GM21390 (cell line): ENCODE measurements at regions not wholly inside any gene's neighbourhood (a gene's known extent, or its start where the extent isn't known, plus 50 kb on each side); places are given as distances from the start of the nearest gene placed in this dataset.
A peak's percentile ranks its signal among the peaks of the same experiment; 100 is the strongest.

ENCODE experiments used
- ATAC-seq: cut with Tn5 transposase; IDR thresholded peaks from one replicate; pipeline ENCODE4 v1.9.1; 2021; ENCODE audit not compliant: unreplicated experiment

- peak; percentile 91 for ATAC-seq
Measured at GRCh38 chr13:23980160-23980551, 82.9 kb upstream of the C1QTNF9B start.

DNA sequence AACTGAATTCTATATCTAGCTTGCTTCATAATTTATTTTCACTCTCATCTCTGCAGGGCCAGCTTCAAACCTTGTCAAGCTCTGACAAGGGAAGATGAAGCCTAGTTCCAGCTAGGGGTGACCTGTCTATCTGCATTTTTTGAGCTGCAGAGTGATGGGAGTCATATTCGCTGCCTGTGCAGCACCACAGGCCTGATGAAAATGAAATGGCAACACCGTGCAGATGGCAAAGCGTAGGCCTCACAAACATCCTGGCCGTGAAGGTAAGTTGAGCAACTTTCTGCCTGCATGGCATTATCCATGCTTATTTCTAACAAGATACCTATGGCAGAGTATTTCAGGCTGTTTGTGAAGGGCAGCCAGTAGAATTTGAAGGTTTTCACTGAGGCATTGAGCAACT lies 86.4 kb upstream of the C1QTNF9B start:
- no peak for ATAC-seq

- ATAC-seq = no peak
Measured at GRCh38 chr13:23984546-23984945, 87.2 kb upstream of the C1QTNF9B start.

DNA sequence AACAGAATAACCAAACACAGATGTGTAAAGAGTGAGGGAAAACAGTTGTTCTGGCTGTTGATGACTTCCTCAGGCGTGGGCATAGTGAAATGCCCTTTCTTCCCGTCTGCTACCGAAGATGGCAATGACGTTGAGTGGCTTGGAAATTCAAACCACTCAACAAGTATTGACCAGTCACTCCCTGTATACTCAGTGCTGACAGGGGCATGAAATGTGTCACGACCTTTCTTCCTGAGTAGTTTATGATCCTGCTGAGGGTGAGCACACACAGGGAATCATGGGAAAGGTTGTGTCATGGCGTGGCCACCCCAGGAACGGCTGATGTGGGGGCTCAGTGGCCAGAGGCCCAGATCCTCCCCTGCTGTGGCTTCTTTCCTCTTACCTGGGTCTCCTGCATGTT lies 87.8 kb upstream of the C1QTNF9B start:
- ATAC-seq = no peak

GRCh38 chr13:23985839-23986238 lies 88.5 kb upstream of the C1QTNF9B start:
- ATAC-seq = no peak

- ATAC-seq = no peak
Measured at GRCh38 chr13:23986619-23987018, 89.3 kb upstream of the C1QTNF9B start.

- no peak for ATAC-seq
Measured at GRCh38 chr13:23987331-23987894, 90.1 kb upstream of the C1QTNF9B start.

- no peak for ATAC-seq
Measured at GRCh38 chr13:23988546-23989122, 91.3 kb upstream of the C1QTNF9B start.

DNA sequence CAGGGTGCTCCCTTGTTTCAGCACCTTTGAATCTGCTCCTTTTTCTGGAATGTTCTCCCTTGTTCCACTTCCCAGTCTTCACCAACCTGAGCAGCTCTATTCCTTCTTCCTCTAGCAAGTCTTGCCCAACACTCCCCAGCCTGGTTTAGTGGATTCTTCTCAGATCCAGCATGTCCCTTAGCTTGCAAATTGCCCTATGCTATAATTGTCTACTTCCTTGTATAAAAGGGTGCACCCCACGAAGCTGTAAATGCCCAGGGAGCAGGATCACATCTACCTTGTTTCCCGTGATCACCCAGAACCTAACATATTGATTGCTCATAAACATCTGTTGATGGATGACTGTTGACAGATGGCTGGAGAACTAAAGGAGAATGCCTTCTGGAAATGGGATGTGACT lies 93.2 kb upstream of the C1QTNF9B start:
- ATAC-seq = no peak

GRCh38 chr13:23991119-23991518 lies 93.8 kb upstream of the C1QTNF9B start:
- ATAC-seq = no peak

- no peak for ATAC-seq
Measured at GRCh38 chr13:23992781-23993679, 95.7 kb upstream of the C1QTNF9B start.

DNA sequence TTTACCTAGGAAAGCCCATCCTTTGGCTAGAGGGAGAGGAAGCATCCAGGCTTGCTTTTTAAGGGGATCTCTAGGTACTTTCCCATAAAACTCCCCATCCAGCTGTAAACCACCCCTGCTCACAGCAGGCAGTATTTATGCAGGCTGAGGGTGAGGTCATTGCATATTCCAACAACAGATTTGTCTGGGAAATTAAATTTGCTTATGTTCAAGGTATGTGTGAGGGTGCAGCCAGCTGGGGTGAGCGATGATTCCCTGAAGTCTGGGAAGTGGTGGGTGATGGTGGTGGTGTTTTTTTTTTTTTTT lies 96.3 kb upstream of the C1QTNF9B start:
- no peak for ATAC-seq

DNA sequence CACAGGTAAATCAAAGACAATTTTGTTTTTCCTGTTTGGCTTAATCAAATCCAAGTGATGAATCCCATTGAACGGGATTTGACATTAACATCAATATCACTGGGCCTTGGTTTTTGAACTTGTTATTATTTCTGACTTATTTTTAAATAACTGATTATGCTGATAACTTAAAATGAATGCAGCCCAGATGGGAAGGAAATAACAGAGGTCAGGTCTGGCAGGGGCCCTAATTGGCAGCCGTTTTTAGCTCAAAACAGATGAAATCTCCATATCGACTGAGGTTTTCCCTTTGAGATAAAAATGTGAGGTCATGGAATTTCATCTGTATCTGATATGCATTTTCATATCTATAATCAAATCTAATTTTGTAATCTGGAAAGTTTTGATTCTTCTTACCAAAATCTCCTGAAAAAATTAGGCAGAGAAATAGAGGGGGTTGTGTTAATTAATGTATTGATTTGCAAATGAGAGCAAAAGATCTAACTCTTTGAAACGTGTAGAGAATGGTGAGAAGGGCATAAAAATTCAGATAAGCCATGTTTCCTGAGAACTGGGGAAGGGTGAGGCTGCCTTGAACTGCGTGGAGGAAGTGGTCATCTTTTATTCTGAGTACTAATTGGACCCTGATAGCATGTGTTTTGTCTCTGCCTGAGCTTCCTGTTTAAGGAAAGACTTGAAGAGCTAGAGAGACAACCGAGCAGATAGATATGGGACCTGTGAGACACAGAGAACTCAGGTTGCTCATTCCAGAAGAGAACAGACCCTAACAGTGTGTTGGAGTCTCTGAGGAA lies 98.2 kb upstream of the C1QTNF9B start:
- ATAC-seq = no peak

DNA sequence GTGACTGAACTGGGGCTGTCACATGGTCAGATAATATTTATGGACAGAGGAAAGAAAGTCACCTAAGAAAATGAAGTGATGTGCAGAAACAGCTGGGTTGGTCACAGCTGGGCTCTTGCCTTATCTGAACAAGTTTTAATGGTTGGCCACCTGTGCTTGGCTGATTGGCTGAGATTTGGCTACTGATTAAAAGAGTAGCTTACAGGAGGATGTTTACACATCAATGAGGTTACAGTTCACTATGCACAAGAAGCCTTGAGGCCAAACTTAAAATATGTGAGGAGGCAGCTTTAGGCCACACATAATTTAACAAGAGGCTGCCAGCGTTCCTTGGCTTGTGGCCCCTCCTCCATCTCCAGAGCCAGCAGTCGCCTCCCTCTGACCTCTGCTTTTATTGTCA lies 99.2 kb upstream of the C1QTNF9B start:
- no peak for ATAC-seq

DNA sequence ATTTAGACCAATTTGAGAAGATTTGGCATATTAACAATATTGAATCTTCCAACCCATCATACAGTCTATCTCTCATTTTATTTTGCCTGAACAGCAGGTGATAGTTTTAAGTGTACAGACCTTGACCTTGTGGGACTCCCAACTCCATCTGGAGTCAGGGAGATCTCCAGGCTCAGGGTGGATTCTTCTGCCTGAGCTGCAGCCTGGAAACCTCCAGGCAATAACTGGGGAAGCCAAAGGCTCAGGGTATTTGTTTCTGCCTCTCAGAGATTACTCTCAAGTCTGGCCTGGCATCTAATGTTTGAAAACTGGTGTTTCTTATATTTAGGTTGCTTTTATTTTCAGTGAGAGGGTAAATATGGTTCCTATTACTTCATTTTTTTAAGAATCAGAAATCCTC lies 102.1 kb upstream of the C1QTNF9B start:
- ATAC-seq = no peak

GRCh38 chr13:24002206-24002815 lies 105.0 kb upstream of the C1QTNF9B start:
- ATAC-seq = no peak

GRCh38 chr13:24004142-24004899 lies 107.0 kb upstream of the C1QTNF9B start:
- ATAC-seq = no peak

GRCh38 chr13:24004971-24005370 lies 107.7 kb upstream of the C1QTNF9B start:
- ATAC-seq = no peak

GRCh38 chr13:24005755-24006281 lies 108.5 kb upstream of the C1QTNF9B start:
- ATAC-seq = peak; percentile 79

DNA sequence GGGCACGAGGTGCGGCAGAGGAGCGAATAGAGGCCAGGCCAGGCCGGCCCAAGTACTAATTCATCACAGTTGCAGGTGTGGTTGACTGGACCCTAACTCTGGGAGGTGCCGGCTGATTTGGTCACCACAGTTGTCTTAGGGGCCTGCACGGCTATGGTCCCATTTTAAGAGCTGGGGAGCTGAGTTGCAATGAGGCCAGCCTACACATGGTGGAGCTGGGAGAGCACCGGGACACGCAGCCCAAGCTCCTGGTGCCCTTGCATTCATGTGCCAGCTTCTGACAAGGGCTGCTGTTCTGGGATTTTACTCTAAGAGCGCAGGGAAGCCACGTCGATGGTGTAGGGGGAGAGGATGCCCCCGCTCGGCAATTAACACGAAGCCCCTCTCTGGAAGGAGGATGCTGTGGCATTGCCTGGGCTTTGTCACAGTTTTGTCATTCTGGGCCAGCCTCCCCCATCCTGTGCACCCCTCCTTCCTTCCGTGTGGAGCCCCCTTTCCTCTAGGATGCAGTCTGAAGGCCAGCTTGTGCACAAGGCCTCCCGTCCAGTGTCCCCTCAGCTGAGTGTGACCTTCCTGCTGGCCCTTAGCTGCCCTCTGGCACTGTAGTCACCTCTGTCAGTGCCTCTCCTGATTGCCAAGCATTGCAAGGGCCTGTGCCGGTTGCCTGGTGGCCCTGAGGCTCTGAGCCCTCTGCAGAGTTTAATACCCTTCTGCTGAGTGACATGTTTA lies 109.4 kb upstream of the C1QTNF9B start:
- ATAC-seq = no peak
